HCT116 (cell line): ENCODE measurements at regions not wholly inside any gene's neighbourhood (a gene's known extent, or its start where the extent isn't known, plus 50 kb on each side); places are given as distances from the start of the nearest gene placed in this dataset.

Experiments
- ATAC-seq: fragments of 200-7000 bp; cut with Tn5 transposase; 2 replicates; pipeline ENCODE4 v1.9.1; 2020; ENCODE audit warnings: mild to moderate bottlenecking, moderate library complexity
- BruUV-seq: library from RNA; stranded (reverse); fragments of 400-500 nt; replicated peaks from 2 replicates; lab custom pipeline; 2021; lab: Mats Ljungman, UMichigan
- CTCF ChIA-PET: fragments of 300-600 bp; sonication (Branson Sonifier 250); formaldehyde crosslinking; loops from one replicate; lab custom pipeline; 2021; ENCODE audit warnings: antibody characterized with exemption; lab: Charles Lee
- POLR2A ChIA-PET: fragments of 300-600, 350-600 bp; sonication (Branson Sonifier 250); formaldehyde crosslinking; loops from one replicate; lab custom pipeline; 2021; ENCODE audit warnings: antibody characterized with exemption; lab: Charles Lee
- RAD21 ChIA-PET, 2 experiments: fragments of 300-600 bp; sonication (Branson Sonifier 250); formaldehyde crosslinking; loops; one replicate each; lab custom pipeline; 2023; ENCODE audit warnings: low total read pairs in 2 of 2; ENCODE audit not compliant: uncharacterized antibody in 2 of 2, unreplicated experiment in 2 of 2, low non-redundant PET in 1 of 2; lab: Charles Lee
- DNase-seq: peaks from one replicate; pipeline ENCODE4 v3.0.0-alpha.2; 2010; ENCODE audit warnings: low read depth, low spot score
- H2AFZ ChIP-seq: fragments of 200-600 bp; shearing (Covaris generic), sonication (generic); 2 replicates; pipeline ENCODE4 v1.6.1; 2017; ENCODE audit warnings: low read depth, mixed run types, mixed read lengths, antibody characterized with exemption, low read length; ENCODE audit not compliant: poor library complexity, severe bottlenecking
- H3K27ac ChIP-seq: 2 replicates; pipeline ENCODE4 v1.5.1; 2012; ENCODE audit warnings: low read depth, low read length
- H3K27me3 ChIP-seq: fragments of 200-600 bp; sonication (generic); 2 replicates; pipeline ENCODE4 v1.6.1; 2016; ENCODE audit warnings: mixed run types, low read length, mixed read lengths; ENCODE audit not compliant: insufficient read depth
- H3K36me3 ChIP-seq, 2 experiments: fragments of 200-500 bp in 1 of 2; fragments of 200-600 bp in 1 of 2; sonication (Bioruptor generic) in 1 of 2; sonication (generic) in 1 of 2; 2 replicates each; pipeline versions ENCODE4 v1.5.1 to v1.6.1; 2014 to 2016; ENCODE audit warnings: low read length in 2 of 2, inconsistent platforms in 1 of 2, mixed read lengths in 1 of 2, mixed run types in 1 of 2; ENCODE audit not compliant: insufficient read depth in 2 of 2, control insufficient read depth in 1 of 2
- H3K4me1 ChIP-seq, 2 experiments: fragments of 200-600 bp in 1 of 2; sonication (generic) in 1 of 2; 2 replicates each; pipeline versions ENCODE4 v1.5.1 to v1.6.1; 2012 to 2017; ENCODE audit warnings: low read length in 2 of 2, inconsistent platforms in 1 of 2, mild to moderate bottlenecking in 1 of 2, mixed read lengths in 1 of 2, mixed run types in 1 of 2, moderate library complexity in 1 of 2; ENCODE audit not compliant: insufficient read depth in 2 of 2, control insufficient read depth in 1 of 2
- H3K4me2 ChIP-seq: fragments of 200-600 bp; sonication (generic); 2 replicates; pipeline ENCODE4 v1.6.1; 2017; ENCODE audit warnings: mixed run types, low read length, mixed read lengths
- H3K4me3 ChIP-seq, 2 experiments: fragments of 200-600 bp in 1 of 2; sonication (generic) in 1 of 2; replicated peaks in 1 of 2; 2 replicates each; pipeline ENCODE4 v1.5.1; 2011 to 2016; ENCODE audit warnings: low read length in 2 of 2, control low read depth in 1 of 2, low read depth in 1 of 2, mild to moderate bottlenecking in 1 of 2, mixed read lengths in 1 of 2, mixed run types in 1 of 2
- H3K79me2 ChIP-seq: fragments of 200-600 bp; sonication (generic); 2 replicates; pipeline ENCODE4 v1.6.1; 2017; ENCODE audit warnings: mild to moderate bottlenecking, mixed run types, low read length, moderate library complexity, mixed read lengths; ENCODE audit not compliant: insufficient read depth
- H3K9ac ChIP-seq: fragments of 200-600 bp; sonication (generic); 2 replicates; pipeline ENCODE4 v1.6.1; 2016; ENCODE audit warnings: low read length, mixed read lengths
- H3K9me2 ChIP-seq: fragments of 200-600 bp; sonication (generic), shearing (Covaris generic); 2 replicates; pipeline ENCODE4 v1.6.1; 2017; ENCODE audit warnings: mixed run types, mild to moderate bottlenecking, moderate library complexity; ENCODE audit not compliant: insufficient read depth
- H3K9me3 ChIP-seq, 2 experiments: fragments of 200-500 bp in 1 of 2; fragments of 200-600 bp in 1 of 2; sonication (Bioruptor generic) in 1 of 2; sonication (generic) in 1 of 2; 2 replicates each; pipeline ENCODE4 v1.6.1; 2014 to 2017; ENCODE audit warnings: low read length in 2 of 2, mixed read lengths in 2 of 2, inconsistent platforms in 1 of 2, low read depth in 1 of 2, mild to moderate bottlenecking in 1 of 2, mixed run types in 1 of 2, moderate library complexity in 1 of 2; ENCODE audit not compliant: control insufficient read depth in 1 of 2, insufficient read depth in 1 of 2
- H4K20me1 ChIP-seq: fragments of 200-600 bp; sonication (generic), shearing (Covaris generic); 2 replicates; pipeline ENCODE4 v1.6.1; 2017; ENCODE audit warnings: mixed run types, mild to moderate bottlenecking, moderate library complexity; ENCODE audit not compliant: insufficient read depth
- CBX3 ChIP-seq: IDR thresholded peaks from 2 replicates; pipeline ENCODE4 v1.6.1; 2012; ENCODE audit warnings: low read depth
- CEBPB ChIP-seq: IDR thresholded peaks from 2 replicates; pipeline ENCODE4 v1.6.1; 2012; ENCODE audit warnings: low read depth
- CTCF ChIP-seq, 3 experiments: fragments of 200-600 bp in 1 of 3; sonication (generic) in 1 of 3; IDR thresholded peaks in 2 of 3; conservative IDR thresholded peaks in 1 of 3; 2 replicates each; pipeline ENCODE4 v1.5.1; 2012 to 2017; ENCODE audit warnings: low read depth in 2 of 3, low read length in 2 of 3, antibody characterized with exemption in 1 of 3, borderline replicate concordance in 1 of 3, control low read depth in 1 of 3, mild to moderate bottlenecking in 1 of 3, mixed read lengths in 1 of 3, mixed run types in 1 of 3, moderate library complexity in 1 of 3; ENCODE audit not compliant: insufficient read depth in 1 of 3
- EGR1 ChIP-seq: IDR thresholded peaks from 2 replicates; pipeline ENCODE4 v1.6.1; 2012; ENCODE audit warnings: low read depth
- ELF1 ChIP-seq: IDR thresholded peaks from 2 replicates; pipeline ENCODE4 v1.6.1; 2012; ENCODE audit warnings: low read depth, borderline replicate concordance
- EZH2 ChIP-seq: fragments of 200-600 bp; sonication (generic); IDR thresholded peaks from 2 replicates; pipeline ENCODE4 v1.6.1; 2017; ENCODE audit warnings: antibody characterized with exemption, mixed run types
- EZH2phosphoT487 ChIP-seq: fragments of 200-600 bp; IDR thresholded peaks from 2 replicates; pipeline ENCODE4 v1.6.1; 2018; ENCODE audit warnings: antibody characterized with exemption, borderline replicate concordance
- FOSL1 ChIP-seq: IDR thresholded peaks from 2 replicates; pipeline ENCODE4 v1.6.1; 2012; ENCODE audit warnings: low read depth
- JUND ChIP-seq: IDR thresholded peaks from 2 replicates; pipeline ENCODE4 v1.6.1; 2012
- POLR2A ChIP-seq: IDR thresholded peaks from 2 replicates; pipeline ENCODE4 v1.7.0; 2011; ENCODE audit warnings: borderline replicate concordance; ENCODE audit not compliant: insufficient read depth, insufficient read length; ENCODE audit errors: extremely low read depth
- SIN3A ChIP-seq: IDR thresholded peaks from 2 replicates; pipeline ENCODE4 v1.6.1; 2012; ENCODE audit warnings: low read depth
- SP1 ChIP-seq: IDR thresholded peaks from 2 replicates; pipeline ENCODE4 v1.6.1; 2012; ENCODE audit warnings: low read depth
- SRF ChIP-seq: IDR thresholded peaks from 2 replicates; pipeline ENCODE4 v1.6.1; 2012; ENCODE audit warnings: low read depth
- YY1 ChIP-seq: IDR thresholded peaks from 2 replicates; pipeline ENCODE4 v1.6.1; 2011; ENCODE audit warnings: low read length, low read depth, moderate library complexity, mild to moderate bottlenecking; ENCODE audit not compliant: insufficient replicate concordance; ENCODE audit errors: extremely low read depth
- ZBTB33 ChIP-seq: IDR thresholded peaks from 2 replicates; pipeline ENCODE4 v1.6.1; 2011; ENCODE audit warnings: mild to moderate bottlenecking, low read length, moderate library complexity; ENCODE audit not compliant: insufficient replicate concordance; ENCODE audit errors: extremely low read depth
- ZNF274 ChIP-seq: fragments of 200-500 bp; sonication (Bioruptor generic); IDR thresholded peaks from 2 replicates; pipeline ENCODE4 v1.6.1; 2014; ENCODE audit warnings: mild to moderate bottlenecking, low read depth, low read length, inconsistent platforms
- intact Hi-C: fragments of 100-400 bp; cut with micrococcal nuclease; formaldehyde crosslinking; loops from 2 replicates; pipeline ENCODE4 v1.10.0; 2022
- TF ChIP-seq, protein P1 (sequence below): IDR thresholded peaks from 2 replicates; pipeline ENCODE4 v1.6.1; 2012

DNA sequence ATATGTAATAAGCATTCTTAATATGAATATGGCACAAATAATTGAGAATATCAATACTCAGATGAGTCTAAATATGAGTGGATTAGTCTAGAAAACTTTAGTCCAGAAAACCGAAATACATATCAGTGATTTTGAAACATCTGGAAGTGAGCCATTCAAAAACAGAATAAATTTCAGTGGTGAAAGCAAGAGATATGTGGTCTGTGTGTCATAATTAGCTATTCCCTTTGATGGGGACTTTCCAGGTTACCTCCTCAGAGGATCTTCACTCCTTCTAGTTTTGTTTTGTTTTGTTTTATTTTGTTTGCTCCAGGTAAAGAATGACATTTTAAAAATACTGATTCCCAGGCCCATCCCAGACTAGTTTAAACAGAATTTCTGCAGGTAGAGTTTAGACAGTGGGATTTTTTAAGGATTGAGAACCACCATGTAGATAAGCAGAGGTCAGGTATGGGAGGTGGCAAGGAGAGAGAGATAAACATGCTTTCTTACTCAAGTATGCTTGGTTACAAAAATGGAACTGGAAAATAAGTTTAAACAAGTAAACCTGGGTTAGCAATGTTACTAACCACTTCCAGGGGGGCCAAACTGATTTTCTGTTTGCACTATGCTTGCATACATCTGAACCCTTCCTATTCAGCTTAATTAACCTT lies 70.7 kb downstream of the NABP1 start:
- Histone ChIP-seq H3K9ac (no peak overlapping the region), H4K20me1 (no peaks in the 10 kb centered on the region), H3K27ac (no peak overlapping the region), H2AFZ (no peak overlapping the region), H3K9me3 (no peaks in the 10 kb centered on the region), H3K36me3 (no peaks in the 10 kb centered on the region), H3K4me2 (no peak overlapping the region), H3K79me2 (no peaks in the 10 kb centered on the region), H3K4me1 (peaks cover 0 to 23% of the 10 kb centered on the region in 2 experiments; a peak in 2 of 4 replicates), H3K27me3 (no peaks in the 10 kb centered on the region), H3K4me3 (no peak overlapping the region), H3K9me2 (no peaks in the 10 kb centered on the region)
- no TSS peak for BruUV-seq
- no peak for DNase-seq
- CTCF ChIA-PET, result interaction anchor here (2.9 kb wide), 1 partner anchor 10 kb away, joined by 15 read pairs; no protein-coding TSS in a partner anchor
- POLR2A ChIA-PET, result no interaction called here
- ATAC-seq, result no peak
- RAD21 ChIA-PET, result no interaction called here
- intact Hi-C loops, result no loop called here
- TF ChIP-seq EZH2phosphoT487 (no peak), CTCF (IDR thresholded peaks at IDR 0.05 in 2 of 3, conservative IDR thresholded peaks at IDR 0.05 in 1 of 3; ENCODE audit: borderline replicate concordance in 1 of 3, insufficient read depth in 1 of 3, low read depth in 2 of 3, low read length in 2 of 3) (no peak), EGR1 (no peak), CBX3 (no peak), ELF1 (no peak), CEBPB (no peak), YY1 (no peak), JUND (no peak), ZBTB33 (no peak), SRF (no peak), POLR2A (no peak), SP1 (no peak), FOSL1 (no peak), SIN3A (no peak), EZH2 (no peak), ZNF274 (no peak)
- TF ChIP-seq, protein P1, sequence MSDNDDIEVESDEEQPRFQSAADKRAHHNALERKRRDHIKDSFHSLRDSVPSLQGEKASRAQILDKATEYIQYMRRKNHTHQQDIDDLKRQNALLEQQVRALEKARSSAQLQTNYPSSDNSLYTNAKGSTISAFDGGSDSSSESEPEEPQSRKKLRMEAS, result no peak
